OCI-LY3 (cell line): ENCODE measurements at regions not wholly inside any gene's neighbourhood (a gene's known extent, or its start where the extent isn't known, plus 50 kb on each side); places are given as distances from the start of the nearest gene placed in this dataset.

ENCODE experiments used
- EZH2phosphoT487 ChIP-seq: fragments of 200-600 bp; shearing (Covaris generic); IDR thresholded peaks from 2 replicates; pipeline ENCODE4 v1.6.1; 2018; ENCODE audit warnings: antibody characterized with exemption, mixed run types, low read depth
- TF ChIP-seq, protein P1 (sequence below): fragments of 200-600, 300-600 bp; sonication (generic); IDR thresholded peaks from 2 replicates; pipeline ENCODE4 v1.5.1; 2014; ENCODE audit warnings: antibody characterized with exemption, low read length, low read depth

DNA sequence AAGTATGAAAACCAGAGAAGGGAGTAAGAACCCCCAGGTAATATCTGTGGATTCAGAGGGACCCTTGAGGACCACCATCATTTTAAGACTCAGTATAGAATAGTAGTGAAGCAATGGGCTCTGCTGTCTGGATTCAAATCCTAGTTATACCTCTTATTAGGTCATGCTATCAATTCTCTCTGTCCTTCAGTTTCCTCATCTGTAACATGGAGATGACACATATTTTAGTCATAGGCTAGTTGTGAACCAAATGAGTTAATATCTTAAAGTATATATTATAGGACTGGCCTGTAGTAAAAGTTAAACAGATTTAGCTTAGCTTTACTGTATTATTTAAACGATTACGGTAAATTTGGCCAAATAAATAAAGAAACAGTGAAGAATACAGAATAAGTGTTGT, 177.3 kb upstream of the GOLIM4 start:
- TF ChIP-seq, protein P1, sequence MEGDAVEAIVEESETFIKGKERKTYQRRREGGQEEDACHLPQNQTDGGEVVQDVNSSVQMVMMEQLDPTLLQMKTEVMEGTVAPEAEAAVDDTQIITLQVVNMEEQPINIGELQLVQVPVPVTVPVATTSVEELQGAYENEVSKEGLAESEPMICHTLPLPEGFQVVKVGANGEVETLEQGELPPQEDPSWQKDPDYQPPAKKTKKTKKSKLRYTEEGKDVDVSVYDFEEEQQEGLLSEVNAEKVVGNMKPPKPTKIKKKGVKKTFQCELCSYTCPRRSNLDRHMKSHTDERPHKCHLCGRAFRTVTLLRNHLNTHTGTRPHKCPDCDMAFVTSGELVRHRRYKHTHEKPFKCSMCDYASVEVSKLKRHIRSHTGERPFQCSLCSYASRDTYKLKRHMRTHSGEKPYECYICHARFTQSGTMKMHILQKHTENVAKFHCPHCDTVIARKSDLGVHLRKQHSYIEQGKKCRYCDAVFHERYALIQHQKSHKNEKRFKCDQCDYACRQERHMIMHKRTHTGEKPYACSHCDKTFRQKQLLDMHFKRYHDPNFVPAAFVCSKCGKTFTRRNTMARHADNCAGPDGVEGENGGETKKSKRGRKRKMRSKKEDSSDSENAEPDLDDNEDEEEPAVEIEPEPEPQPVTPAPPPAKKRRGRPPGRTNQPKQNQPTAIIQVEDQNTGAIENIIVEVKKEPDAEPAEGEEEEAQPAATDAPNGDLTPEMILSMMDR, result no peak
- no peak for TF ChIP-seq EZH2phosphoT487
